OCI-LY7 (cell line): ENCODE measurements at regions not wholly inside any gene's neighbourhood (a gene's known extent, or its start where the extent isn't known, plus 50 kb on each side); places are given as distances from the start of the nearest gene placed in this dataset.

ENCODE experiments used
- CTCF ChIP-seq: fragments of 200-600 bp; sonication (generic); conservative IDR thresholded peaks from 2 replicates; pipeline ENCODE4 v1.5.1; 2014; ENCODE audit warnings: mild to moderate bottlenecking, antibody characterized with exemption, low read length, moderate library complexity, mixed read lengths
- EZH2phosphoT487 ChIP-seq: fragments of 200-600 bp; sonication (generic); IDR thresholded peaks from 2 replicates; pipeline ENCODE4 v1.6.1; 2018; ENCODE audit warnings: low read depth, borderline replicate concordance, mild to moderate bottlenecking, mixed run types, antibody characterized with exemption, low read length, moderate library complexity, mixed read lengths

GRCh38 chr10:4459531-4459930, 366.5 kb upstream of the AKR1E2 start:
- no peak for TF ChIP-seq CTCF
- TF ChIP-seq EZH2phosphoT487 = no peak
